GM21515 (cell line): ENCODE measurements at regions not wholly inside any gene's neighbourhood (a gene's known extent, or its start where the extent isn't known, plus 50 kb on each side); places are given as distances from the start of the nearest gene placed in this dataset.
"Not testable (repeated sequence)": the region's sequence is repeated elsewhere in the genome, so short reads cannot be mapped to it uniquely, and the experiment has no call there.

Experiments
- ATAC-seq: cut with Tn5 transposase; IDR thresholded peaks from one replicate; pipeline ENCODE4 v1.9.1; 2021; ENCODE audit not compliant: unreplicated experiment

GRCh38 chr6:1009103-1009502 lies 302.8 kb upstream of the FOXQ1 start:
- ATAC-seq = no peak

- ATAC-seq = no peak
Measured at GRCh38 chr6:1007159-1007558, 304.7 kb upstream of the FOXQ1 start.

- ATAC-seq = no peak
Measured at GRCh38 chr6:1004885-1005630, 306.8 kb upstream of the FOXQ1 start.

DNA sequence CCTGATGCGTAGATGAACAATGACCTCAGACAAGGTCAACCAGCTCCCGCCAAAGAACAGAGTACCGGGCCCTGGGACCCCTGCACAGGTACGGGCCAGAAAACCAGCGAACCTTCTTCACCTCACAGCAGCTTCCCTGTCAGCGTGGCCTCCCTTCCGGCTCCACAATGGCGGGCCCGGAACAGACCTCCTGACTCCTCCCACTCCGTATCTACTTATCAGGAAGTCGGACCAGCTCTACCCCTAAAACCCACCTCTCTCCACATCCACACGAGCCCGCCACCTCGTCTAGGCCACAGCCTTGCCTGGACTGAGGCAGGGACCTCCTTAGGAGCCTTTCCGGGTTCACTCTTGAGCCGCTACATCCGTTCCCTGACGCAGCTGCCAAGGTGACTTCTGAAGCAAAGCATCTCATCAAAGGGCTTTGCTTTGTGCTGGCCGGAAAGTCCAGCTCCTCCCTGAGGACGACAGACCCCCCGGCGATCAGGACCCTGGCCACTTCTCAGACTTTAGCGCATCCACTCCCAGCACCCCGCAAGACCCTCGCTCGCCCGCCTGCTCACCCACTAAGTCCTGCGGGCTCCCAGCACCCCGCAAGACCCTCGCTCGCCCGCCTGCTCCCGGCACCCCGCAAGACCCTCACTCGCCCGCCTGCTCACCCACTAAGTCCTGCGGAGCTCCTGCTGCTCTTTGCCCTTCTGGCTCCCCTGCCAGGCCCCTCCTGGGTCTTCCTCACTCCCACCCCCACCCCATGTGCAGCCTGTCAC lies 308.3 kb upstream of the FOXQ1 start:
- no peak for ATAC-seq

DNA sequence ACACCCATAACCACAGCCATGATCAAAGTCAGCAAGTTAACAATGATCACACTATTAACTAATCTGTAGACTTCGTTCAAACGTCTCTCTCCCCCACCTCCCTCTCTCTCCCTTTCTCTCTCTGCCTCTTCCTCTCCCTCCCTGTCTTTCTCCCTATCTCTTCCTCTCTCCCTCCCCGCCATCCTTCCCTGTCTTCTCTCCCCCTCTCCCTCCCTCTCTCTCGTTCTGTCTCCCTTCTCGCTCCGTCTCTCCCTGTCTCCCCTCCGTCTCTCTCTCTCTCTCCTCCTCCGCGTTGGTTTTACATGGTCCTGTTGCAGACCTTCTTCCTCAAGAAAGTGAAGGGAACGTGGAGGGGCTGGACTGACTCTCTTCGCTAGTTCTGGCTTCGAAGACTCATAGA lies 308.9 kb upstream of the FOXQ1 start:
- ATAC-seq = no peak

- peak; percentile 67 for ATAC-seq
Measured at GRCh38 chr6:1001655-1002349, 308.9 kb upstream of the EXOC2 start.

DNA sequence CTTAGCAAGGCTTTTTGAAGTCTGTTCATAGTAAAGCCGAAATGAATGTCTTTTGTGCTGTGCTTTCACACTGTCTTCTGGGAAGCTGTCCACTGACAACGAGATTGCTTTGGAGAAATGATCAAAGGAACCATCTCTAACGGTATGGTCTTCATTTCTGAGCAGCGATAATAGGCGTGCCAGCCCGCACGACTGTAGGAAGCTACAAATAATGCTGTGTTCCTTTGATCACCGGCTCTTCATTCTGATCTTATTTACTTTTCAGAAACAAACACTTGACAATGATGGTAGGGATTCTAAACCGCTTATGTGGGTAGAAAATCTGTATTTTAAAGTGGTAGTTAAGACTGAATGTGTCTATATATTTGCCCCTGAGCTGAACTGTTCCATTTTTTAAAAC lies 306.6 kb upstream of the EXOC2 start:
- ATAC-seq = no peak

DNA sequence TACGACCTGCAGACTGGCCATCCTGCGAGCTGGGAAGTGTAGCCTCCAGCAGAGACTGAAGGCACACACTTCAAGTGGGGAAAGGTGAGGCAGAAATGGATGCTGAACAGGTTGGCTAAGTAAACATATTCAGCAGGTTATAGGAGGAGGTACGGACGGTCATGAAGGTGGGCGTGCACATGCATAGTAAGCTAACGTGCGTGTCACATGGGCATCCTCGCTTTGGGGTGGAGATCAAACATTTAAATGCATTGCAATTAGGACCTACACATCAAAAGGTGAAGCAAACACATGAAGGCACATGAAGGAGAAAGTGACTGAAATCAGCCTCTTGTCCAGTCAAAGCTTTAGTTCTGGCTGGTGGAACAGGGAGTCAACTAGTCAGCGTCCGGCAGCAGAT lies 305.6 kb upstream of the EXOC2 start:
- ATAC-seq = no peak

GRCh38 chr6:996271-996852 lies 303.4 kb upstream of the EXOC2 start:
- no peak for ATAC-seq

GRCh38 chr6:991192-991591 lies 298.3 kb upstream of the EXOC2 start:
- no peak for ATAC-seq

DNA sequence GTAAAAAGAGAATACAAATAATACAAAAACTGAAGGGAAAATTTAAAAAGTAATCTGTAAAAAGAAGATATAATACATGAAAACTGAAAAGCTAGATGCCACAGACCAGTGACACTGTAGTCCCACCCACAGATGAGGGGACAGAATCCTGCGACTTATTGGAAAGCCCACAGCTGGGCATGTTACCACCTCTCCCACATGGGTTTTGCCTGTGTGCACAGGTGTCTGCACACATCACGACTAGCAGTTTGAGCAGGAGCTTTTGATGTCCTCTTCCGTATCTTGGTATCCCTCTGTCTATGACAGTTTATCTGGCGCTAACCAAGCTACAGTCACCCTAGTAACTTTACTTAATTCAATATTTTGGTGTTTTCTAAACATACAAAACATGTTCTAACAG lies 291.1 kb upstream of the EXOC2 start:
- ATAC-seq = no peak

DNA sequence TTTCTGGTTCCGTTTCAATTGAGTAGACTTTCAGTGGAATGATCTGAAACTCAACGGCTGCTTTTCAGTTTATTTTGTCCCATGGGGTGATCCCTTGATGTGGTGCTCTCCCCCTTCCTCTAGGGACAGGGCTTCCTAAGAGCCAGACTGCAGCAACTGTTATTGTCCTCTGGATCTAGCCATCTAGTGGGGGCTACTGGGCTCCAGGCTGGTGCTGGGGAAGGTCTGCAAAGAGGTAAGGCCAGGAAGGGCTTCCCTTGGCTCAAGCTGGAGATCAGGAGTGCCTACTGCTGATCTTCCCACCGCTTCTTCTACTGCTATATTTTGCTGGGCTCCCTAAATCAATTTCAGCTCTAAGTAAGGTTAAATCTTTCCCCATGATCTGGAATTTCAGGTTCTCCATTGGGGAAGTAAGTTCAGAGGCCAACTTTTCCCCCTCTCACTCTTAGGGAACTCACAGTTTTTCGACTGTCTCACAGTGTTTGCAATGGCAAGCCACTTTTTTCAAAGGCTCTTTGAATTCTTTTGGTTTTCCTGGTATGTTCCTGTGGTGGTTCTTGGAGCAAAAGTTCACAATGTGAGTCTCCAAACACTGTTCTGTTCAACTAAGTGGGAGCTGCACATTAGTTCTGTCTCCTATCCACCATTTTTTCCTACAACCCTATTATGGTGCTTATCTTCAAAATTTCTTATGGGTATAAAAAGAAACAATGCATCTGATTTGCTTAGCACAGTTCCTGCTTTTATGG lies 286.2 kb upstream of the EXOC2 start:
- ATAC-seq = no peak

- ATAC-seq = not testable (repeated sequence)
Measured at GRCh38 chr6:977226-977625, 284.3 kb upstream of the EXOC2 start.

DNA sequence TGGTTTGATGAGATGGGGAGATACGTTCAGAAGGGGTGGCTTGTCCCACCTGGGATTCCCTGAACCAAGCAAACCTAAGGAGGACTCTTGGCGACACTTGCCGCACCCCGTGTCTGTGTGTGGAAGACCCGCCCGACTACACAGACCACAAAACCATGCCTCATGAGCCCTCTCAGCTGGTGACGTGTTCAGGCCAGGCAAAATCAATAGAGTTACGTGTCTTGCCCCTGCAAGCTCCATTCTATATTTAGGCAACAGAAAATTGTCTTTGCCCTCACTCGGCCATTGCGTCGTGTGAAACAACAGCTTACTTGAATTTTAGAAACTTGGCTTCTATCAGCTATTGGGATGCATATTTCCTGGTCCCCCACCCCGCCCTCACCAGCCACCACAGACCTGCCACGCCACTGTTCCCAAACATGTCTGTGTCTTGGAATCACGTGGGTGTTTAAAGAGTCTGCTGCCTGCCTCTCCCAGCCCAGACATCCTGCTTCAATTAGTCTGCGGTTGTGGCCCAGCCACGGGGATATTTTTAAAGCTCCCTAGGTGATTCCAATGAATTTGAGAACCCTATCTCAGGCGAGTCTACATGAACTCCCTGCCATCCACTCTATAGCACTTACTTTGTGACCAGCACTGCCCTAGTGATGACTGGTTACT lies 279.2 kb upstream of the EXOC2 start:
- no peak for ATAC-seq

GRCh38 chr6:968791-969190 lies 275.9 kb upstream of the EXOC2 start:
- ATAC-seq = no peak

DNA sequence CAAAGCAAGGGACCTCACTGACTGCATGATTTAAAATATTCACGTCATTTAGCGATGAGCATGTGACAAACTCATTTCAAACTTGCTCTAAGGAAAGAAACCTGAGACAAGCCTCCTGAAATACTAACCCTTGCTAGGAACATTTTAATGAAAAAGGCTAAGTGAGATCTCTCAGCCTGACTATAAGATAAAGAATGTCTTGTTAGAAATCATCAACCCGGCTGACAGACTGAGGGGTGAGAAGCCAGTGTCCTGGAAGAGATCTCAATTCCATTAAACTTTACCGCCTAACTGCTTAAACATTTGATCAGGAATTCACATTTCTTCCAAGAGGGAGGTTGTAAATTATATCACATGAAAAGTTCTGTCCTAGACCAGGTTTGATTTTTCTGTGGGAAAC lies 274.8 kb upstream of the EXOC2 start:
- ATAC-seq = no peak

DNA sequence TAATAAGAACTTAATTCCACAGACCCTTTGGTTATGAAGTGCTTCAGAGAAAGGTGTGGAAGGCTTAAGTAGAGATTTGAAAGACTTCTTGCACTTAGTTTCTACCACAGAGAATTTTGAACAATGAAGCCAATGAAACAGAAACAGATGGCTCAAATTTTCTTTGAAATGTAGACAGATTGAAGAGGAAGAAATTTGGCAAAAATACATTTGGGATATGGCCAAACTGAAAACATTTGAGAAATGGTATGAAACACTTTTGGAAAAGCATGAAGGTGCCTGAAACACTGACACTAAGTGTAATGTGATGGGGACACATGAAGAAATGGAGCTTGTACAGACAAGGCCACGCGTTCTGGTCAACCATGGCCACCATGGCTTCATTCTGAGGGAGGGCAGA lies 272.4 kb upstream of the EXOC2 start:
- no peak for ATAC-seq

DNA sequence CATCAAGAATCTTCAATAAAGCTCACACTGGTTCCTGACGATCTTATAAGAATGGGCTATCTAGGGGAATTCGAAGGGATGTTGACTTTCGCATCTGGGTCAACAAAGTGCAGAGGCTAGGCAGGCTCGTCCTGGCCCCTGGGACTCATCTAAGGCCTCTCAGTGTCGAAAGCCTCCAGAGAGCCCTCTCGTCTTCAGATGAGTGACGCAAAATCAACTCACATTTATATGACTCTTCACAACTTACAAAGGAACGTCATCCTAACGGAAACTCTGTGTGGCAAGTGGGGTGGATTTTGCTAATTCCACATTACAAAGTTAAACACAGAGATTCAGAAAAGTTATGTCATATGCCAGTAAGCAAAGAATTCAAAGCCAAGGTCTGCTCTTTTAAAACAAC lies 270.5 kb upstream of the EXOC2 start:
- ATAC-seq = no peak

- ATAC-seq = no peak
Measured at GRCh38 chr6:961407-961960, 268.5 kb upstream of the EXOC2 start.

DNA sequence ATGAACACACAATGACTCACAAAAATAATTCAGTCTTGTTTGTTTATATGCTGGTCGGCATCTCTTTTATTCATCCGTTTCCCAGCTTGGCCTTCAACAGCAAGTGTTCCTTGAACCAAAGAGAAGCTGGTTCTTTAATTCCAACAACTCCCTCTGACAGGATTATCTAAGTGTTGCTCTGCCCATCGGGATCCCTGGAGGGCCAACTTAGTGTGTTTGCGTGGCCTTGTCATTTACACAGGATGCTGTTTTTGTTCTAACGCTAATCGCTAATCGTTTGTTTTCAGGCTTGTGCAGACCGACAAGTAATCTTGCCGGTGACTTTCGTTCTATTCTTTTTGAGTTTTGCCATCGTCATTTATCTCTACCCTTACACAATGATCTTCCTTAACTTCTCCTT lies 267.4 kb upstream of the EXOC2 start:
- ATAC-seq = no peak
